Activated CD4-positive, alpha-beta T cell treated with anti-CD3 and anti-CD28 coated beads for 24 hours (primary cell): ENCODE measurements at regions not wholly inside any gene's neighbourhood (a gene's known extent, or its start where the extent isn't known, plus 50 kb on each side); places are given as distances from the start of the nearest gene placed in this dataset.
"Not testable (repeated sequence)": the region's sequence is repeated elsewhere in the genome, so short reads cannot be mapped to it uniquely, and the experiment has no call there.

Source experiments
- DNase-seq, 2 donors: peaks; one replicate each; pipeline ENCODE4 v3.0.0-alpha.2; 2020; ENCODE audit warnings: low read depth in 2 of 2

- DNase-seq = no peak
Observed at GRCh38 chr18:76604935-76605240, 109.8 kb upstream of the ZNF516 start.

- DNase-seq = no peak
Observed at GRCh38 chr18:76604108-76604934, 109.3 kb upstream of the ZNF516 start.

GRCh38 chr18:76602191-76602590 is 107.1 kb upstream of the ZNF516 start:
- DNase-seq = no peak

- not testable (repeated sequence) for DNase-seq
Observed at GRCh38 chr18:76600076-76600475, 105.0 kb upstream of the ZNF516 start.

GRCh38 chr18:76594966-76595365 is 99.9 kb upstream of the ZNF516 start:
- no peak for DNase-seq

GRCh38 chr18:76593843-76594242 is 98.8 kb upstream of the ZNF516 start:
- no peak for DNase-seq

- DNase-seq = no peak
Observed at GRCh38 chr18:76592981-76593381, 97.9 kb upstream of the ZNF516 start.

GRCh38 chr18:76592096-76592495 is 97.1 kb upstream of the ZNF516 start:
- DNase-seq = no peak

GRCh38 chr18:76589866-76590265 is 94.8 kb upstream of the ZNF516 start:
- no peak for DNase-seq

GRCh38 chr18:76589316-76589715 is 94.3 kb upstream of the ZNF516 start:
- no peak for DNase-seq

- DNase-seq = no peak
Observed at GRCh38 chr18:76588601-76589226, 93.7 kb upstream of the ZNF516 start.

- no peak for DNase-seq
Observed at GRCh38 chr18:76587879-76588271, 92.8 kb upstream of the ZNF516 start.

- no peak for DNase-seq
Observed at GRCh38 chr18:76587147-76587878, 92.3 kb upstream of the ZNF516 start.

GRCh38 chr18:76584414-76585310 is 89.6 kb upstream of the ZNF516 start:
- no peak for DNase-seq

- DNase-seq = no peak
Observed at GRCh38 chr18:76581261-76581660, 86.2 kb upstream of the ZNF516 start.

GRCh38 chr18:76580288-76580962 is 85.4 kb upstream of the ZNF516 start:
- no peak for DNase-seq

- DNase-seq = no peak
Observed at GRCh38 chr18:76579301-76579695, 84.3 kb upstream of the ZNF516 start.

- no peak for DNase-seq
Observed at GRCh38 chr18:76578571-76579300, 83.7 kb upstream of the ZNF516 start.

- no peak for DNase-seq
Observed at GRCh38 chr18:76573325-76574025, 78.4 kb upstream of the ZNF516 start.
